ENCODE measurements at regions not wholly inside any gene's neighbourhood (a gene's known extent, or its start where the extent isn't known, plus 50 kb on each side); places are given as distances from the start of the nearest gene placed in this dataset.

- DNase-seq (ENCODE audit: low read depth): no peak
- TF ChIP-seq, protein P1, sequence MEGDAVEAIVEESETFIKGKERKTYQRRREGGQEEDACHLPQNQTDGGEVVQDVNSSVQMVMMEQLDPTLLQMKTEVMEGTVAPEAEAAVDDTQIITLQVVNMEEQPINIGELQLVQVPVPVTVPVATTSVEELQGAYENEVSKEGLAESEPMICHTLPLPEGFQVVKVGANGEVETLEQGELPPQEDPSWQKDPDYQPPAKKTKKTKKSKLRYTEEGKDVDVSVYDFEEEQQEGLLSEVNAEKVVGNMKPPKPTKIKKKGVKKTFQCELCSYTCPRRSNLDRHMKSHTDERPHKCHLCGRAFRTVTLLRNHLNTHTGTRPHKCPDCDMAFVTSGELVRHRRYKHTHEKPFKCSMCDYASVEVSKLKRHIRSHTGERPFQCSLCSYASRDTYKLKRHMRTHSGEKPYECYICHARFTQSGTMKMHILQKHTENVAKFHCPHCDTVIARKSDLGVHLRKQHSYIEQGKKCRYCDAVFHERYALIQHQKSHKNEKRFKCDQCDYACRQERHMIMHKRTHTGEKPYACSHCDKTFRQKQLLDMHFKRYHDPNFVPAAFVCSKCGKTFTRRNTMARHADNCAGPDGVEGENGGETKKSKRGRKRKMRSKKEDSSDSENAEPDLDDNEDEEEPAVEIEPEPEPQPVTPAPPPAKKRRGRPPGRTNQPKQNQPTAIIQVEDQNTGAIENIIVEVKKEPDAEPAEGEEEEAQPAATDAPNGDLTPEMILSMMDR (IDR thresholded peaks at IDR 0.05; ENCODE audit: insufficient read depth, low read depth, low read length, missing control alignments): no peak
- H3K4me3 ChIP-seq (ENCODE audit: low read length): no peak overlapping the region
Observed at GRCh38 chr15:81596159-81596865, 222.3 kb upstream of the TMC3 start.

GRCh38 chr15:81595752-81596151, 221.7 kb upstream of the TMC3 start:
- DNase-seq (ENCODE audit: low read depth): no peak
- H3K4me3 ChIP-seq (ENCODE audit: low read length): no peak overlapping the region
- TF ChIP-seq, protein P1 (IDR thresholded peaks at IDR 0.05; ENCODE audit: insufficient read depth, low read depth, low read length, missing control alignments): no peak

- H3K4me3 ChIP-seq (ENCODE audit: low read length): no peak overlapping the region
- TF ChIP-seq, protein P1 (IDR thresholded peaks at IDR 0.05; ENCODE audit: insufficient read depth, low read depth, low read length, missing control alignments): no peak
- no peak for DNase-seq (ENCODE audit: low read depth)
Observed at GRCh38 chr15:81589671-81590070, 215.7 kb upstream of the TMC3 start.

DNA sequence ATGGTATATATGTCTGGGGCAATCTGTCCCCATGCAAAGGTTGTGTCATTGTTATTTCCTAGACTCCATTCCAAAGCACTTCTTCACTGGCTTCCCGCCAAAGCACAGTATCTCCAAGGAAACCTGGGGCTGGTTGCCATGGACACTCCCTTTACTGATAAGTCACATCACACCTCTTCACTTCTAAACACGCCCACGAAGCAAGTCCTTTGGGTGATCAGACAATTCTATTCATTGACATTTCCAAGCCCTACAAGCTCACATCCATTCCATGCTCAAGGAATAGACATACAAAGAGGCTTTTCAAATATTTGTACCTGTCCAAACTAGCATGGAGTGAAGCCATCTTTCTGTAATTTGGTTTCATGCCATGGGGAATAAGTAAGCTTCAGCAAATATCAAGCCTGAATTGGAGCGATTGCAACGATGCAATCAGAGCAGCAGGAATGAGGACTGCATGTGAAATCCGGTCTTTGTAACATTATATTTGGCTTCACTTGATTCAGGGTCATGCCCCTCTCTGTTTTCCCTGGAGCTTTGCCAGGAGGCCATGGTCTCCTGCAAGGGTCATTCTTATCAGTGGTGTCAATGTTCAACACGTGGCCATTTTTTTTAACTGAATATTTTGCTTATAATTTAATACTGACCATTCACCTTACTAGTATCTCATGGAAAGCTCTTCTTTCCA, 201.6 kb upstream of the TMC3 start:
- peak; percentile 65 for DNase-seq (ENCODE audit: low read depth)

GRCh38 chr15:81573098-81573746, 199.2 kb upstream of the TMC3 start:
- DNase-seq (ENCODE audit: low read depth): no peak
- H3K4me3 ChIP-seq (ENCODE audit: low read length): no peak overlapping the region
- TF ChIP-seq, protein P1 (IDR thresholded peaks at IDR 0.05; ENCODE audit: insufficient read depth, low read depth, low read length, missing control alignments): no peak

More for the DNA sequence above, 201.6 kb upstream of the TMC3 start:
- TF ChIP-seq, protein P1 (IDR thresholded peaks at IDR 0.05; ENCODE audit: insufficient read depth, low read depth, low read length, missing control alignments): no peak
- no peak overlapping the region for H3K4me3 ChIP-seq (ENCODE audit: low read length)

- TF ChIP-seq, protein P1 (IDR thresholded peaks at IDR 0.05; ENCODE audit: insufficient read depth, low read depth, low read length, missing control alignments): no peak
- H3K4me3 ChIP-seq (ENCODE audit: low read length): no peak overlapping the region
- DNase-seq (ENCODE audit: low read depth): no peak
Observed at GRCh38 chr15:81572190-81572589, 198.2 kb upstream of the TMC3 start.
